ENCODE measurements at regions not wholly inside any gene's neighbourhood (a gene's known extent, or its start where the extent isn't known, plus 50 kb on each side); places are given as distances from the start of the nearest gene placed in this dataset.

- no peaks in the 10 kb centered on the region for H3K4me1 ChIP-seq (ENCODE audit: insufficient read depth, low read length)
- H3K4me3 ChIP-seq (replicated peaks in 1 of 3; ENCODE audit: insufficient read depth in 1 of 3, low read depth in 2 of 3, low read length in 3 of 3): no peak overlapping the region
- ChIA-PET POLR2A (no interaction called here), CTCF (ENCODE audit: low intra/inter-chr PET ratio, low total read pairs) (no interaction called here)
- BruUV-seq (replicated peaks): no TSS peak
- DNase-seq (ENCODE audit: low spot score) (no peak), ATAC-seq (no peak), FAIRE-seq (no peak)
- H3K9me3 ChIP-seq (ENCODE audit: low read length): peaks cover 24% of the 10 kb centered on the region
- TF ChIP-seq RBM39 (IDR thresholded peaks at IDR 0.05; ENCODE audit: low read depth, low read length, poor library complexity, severe bottlenecking) (no peak), KLF15 (CRISPR knock-in tag; IDR thresholded peaks at IDR 0.05; ENCODE audit: borderline replicate concordance) (no peak), HES4 (CRISPR knock-in tag; IDR thresholded peaks at IDR 0.05; ENCODE audit: borderline replicate concordance) (no peak), ZNF761 (CRISPR knock-in tag; conservative IDR thresholded peaks at IDR 0.05) (no peak), HOXA5 (CRISPR knock-in tag; IDR thresholded peaks at IDR 0.05) (no peak), ZNF549 (CRISPR knock-in tag; IDR thresholded peaks at IDR 0.05) (no peak), SIN3A (IDR thresholded peaks at IDR 0.05; ENCODE audit: borderline replicate concordance, low read depth, low read length) (no peak)
- TF ChIP-seq, protein P1, sequence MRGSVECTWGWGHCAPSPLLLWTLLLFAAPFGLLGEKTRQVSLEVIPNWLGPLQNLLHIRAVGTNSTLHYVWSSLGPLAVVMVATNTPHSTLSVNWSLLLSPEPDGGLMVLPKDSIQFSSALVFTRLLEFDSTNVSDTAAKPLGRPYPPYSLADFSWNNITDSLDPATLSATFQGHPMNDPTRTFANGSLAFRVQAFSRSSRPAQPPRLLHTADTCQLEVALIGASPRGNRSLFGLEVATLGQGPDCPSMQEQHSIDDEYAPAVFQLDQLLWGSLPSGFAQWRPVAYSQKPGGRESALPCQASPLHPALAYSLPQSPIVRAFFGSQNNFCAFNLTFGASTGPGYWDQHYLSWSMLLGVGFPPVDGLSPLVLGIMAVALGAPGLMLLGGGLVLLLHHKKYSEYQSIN (CRISPR knock-in tag; IDR thresholded peaks at IDR 0.05; ENCODE audit: borderline replicate concordance): no peak
- no peak overlapping the region for H3K27ac ChIP-seq (ENCODE audit: extremely low read length, insufficient read depth, low read length)
- H3K9ac ChIP-seq (ENCODE audit: insufficient read depth, low read depth, low read length): no peak overlapping the region
- no peaks in the 10 kb centered on the region for H3K36me3 ChIP-seq (replicated peaks in 1 of 2; ENCODE audit: control insufficient read depth in 1 of 2, insufficient read depth in 2 of 2, low read length in 2 of 2)
- H3K4me2 ChIP-seq (ENCODE audit: low read depth, low read length): no peak overlapping the region
- H3K79me2 ChIP-seq (ENCODE audit: insufficient read depth, low read length): no peaks in the 10 kb centered on the region
- H4K20me1 ChIP-seq (ENCODE audit: insufficient read depth, low read length): no peaks in the 10 kb centered on the region
- in situ Hi-C loops (cut with HindIII; ENCODE audit: extremely low pct_ligation_motif_present, low pct_unique_long_range_greater_than_20kb): no loop called here
- intact Hi-C loops (cut with micrococcal nuclease; ENCODE audit: unreplicated experiment): no loop called here
- no peaks in the 10 kb centered on the region for H3K27me3 ChIP-seq (ENCODE audit: control insufficient read depth in 1 of 2, insufficient read depth in 2 of 2, low read length in 2 of 2)
- no peak overlapping the region for H2AFZ ChIP-seq (ENCODE audit: low read length)
Measured at GRCh38 chr3:22700876-22701275, 502.3 kb upstream of the UBE2E2 start.

DNA sequence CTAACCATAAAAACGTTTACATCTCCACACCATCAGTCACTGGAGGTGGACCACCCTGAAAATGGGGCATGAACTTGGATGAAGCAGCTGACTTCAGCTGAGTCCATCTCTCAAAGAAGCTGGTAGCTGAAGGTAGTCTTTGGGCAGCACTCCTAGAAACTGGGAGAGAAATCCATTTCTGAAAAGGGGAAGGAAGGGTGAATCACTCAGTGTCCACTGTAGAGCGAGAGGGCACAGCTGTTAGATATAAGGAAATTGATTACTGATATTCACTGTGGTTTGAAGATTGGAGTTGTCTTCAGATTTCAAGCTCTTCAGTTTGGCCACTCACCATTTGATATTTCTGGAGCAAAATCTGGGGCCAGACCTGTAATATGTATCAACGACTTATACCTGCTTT is 499.0 kb upstream of the UBE2E2 start:
- no peak overlapping the region for H3K4me3 ChIP-seq (replicated peaks in 1 of 3; ENCODE audit: insufficient read depth in 1 of 3, low read depth in 2 of 3, low read length in 3 of 3)
- CTCF ChIA-PET (ENCODE audit: low intra/inter-chr PET ratio, low total read pairs): no interaction called here
- H4K20me1 ChIP-seq (ENCODE audit: insufficient read depth, low read length): no peaks in the 10 kb centered on the region
- H3K9ac ChIP-seq (ENCODE audit: insufficient read depth, low read depth, low read length): no peak overlapping the region
- no peak overlapping the region for H3K27ac ChIP-seq (ENCODE audit: extremely low read length, insufficient read depth, low read length)
- in situ Hi-C loops (cut with HindIII; ENCODE audit: extremely low pct_ligation_motif_present, low pct_unique_long_range_greater_than_20kb): no loop called here
- BruUV-seq (replicated peaks): no TSS peak
- WGBS (ENCODE audit: low lambda C conversion rate): 5% methylated on average over 3 of the region's 3 CpGs
- FAIRE-seq (no peak), ATAC-seq (no peak), DNase-seq (ENCODE audit: low spot score) (no peak)
- intact Hi-C loops (cut with micrococcal nuclease; ENCODE audit: unreplicated experiment): no loop called here
- no peak overlapping the region for H2AFZ ChIP-seq (ENCODE audit: low read length)
- no peaks in the 10 kb centered on the region for H3K4me1 ChIP-seq (ENCODE audit: insufficient read depth, low read length)
- H3K4me2 ChIP-seq (ENCODE audit: low read depth, low read length): no peak overlapping the region
- no peaks in the 10 kb centered on the region for H3K27me3 ChIP-seq (ENCODE audit: control insufficient read depth in 1 of 2, insufficient read depth in 2 of 2, low read length in 2 of 2)
- H3K9me3 ChIP-seq (ENCODE audit: low read length): peaks cover 39% of the 10 kb centered on the region
- no peaks in the 10 kb centered on the region for H3K79me2 ChIP-seq (ENCODE audit: insufficient read depth, low read length)
- POLR2A ChIA-PET: no interaction called here
- H3K36me3 ChIP-seq (replicated peaks in 1 of 2; ENCODE audit: control insufficient read depth in 1 of 2, insufficient read depth in 2 of 2, low read length in 2 of 2): no peaks in the 10 kb centered on the region
- TF ChIP-seq PRMT3 (CRISPR knock-in tag; IDR thresholded peaks at IDR 0.05; ENCODE audit: borderline replicate concordance, low read depth) (no peak), ZNF24 (IDR thresholded peaks at IDR 0.05) (no peak), STAG1 (CRISPR knock-in tag; IDR thresholded peaks at IDR 0.05) (no peak), SMAD9 (CRISPR knock-in tag; IDR thresholded peaks at IDR 0.05) (no peak), CBX1 (IDR thresholded peaks at IDR 0.05; ENCODE audit: low read depth) (no peak), ZSCAN5A (CRISPR knock-in tag; IDR thresholded peaks at IDR 0.05; ENCODE audit: borderline replicate concordance) (no peak), ZNF737 (CRISPR knock-in tag; IDR thresholded peaks at IDR 0.05; ENCODE audit: borderline replicate concordance) (no peak), ZNF672 (CRISPR knock-in tag; IDR thresholded peaks at IDR 0.05) (no peak)

All from HepG2 (cell line).